PFSK-1 (cell line): ENCODE measurements at regions not wholly inside any gene's neighbourhood (a gene's known extent, or its start where the extent isn't known, plus 50 kb on each side); places are given as distances from the start of the nearest gene placed in this dataset.

Experiments
- REST ChIP-seq, 2 experiments: IDR thresholded peaks; 2 replicates each; pipeline versions ENCODE4 v1.6.1 to v1.8.0; 2011 to 2012; ENCODE audit warnings: low read depth in 2 of 2, low read length in 2 of 2, control low read depth in 1 of 2, inconsistent platforms in 1 of 2, mild to moderate bottlenecking in 1 of 2, moderate library complexity in 1 of 2; ENCODE audit not compliant: insufficient read depth in 1 of 2
- SIN3A ChIP-seq: IDR thresholded peaks from 2 replicates; pipeline ENCODE4 v1.6.1; 2012; ENCODE audit warnings: mild to moderate bottlenecking, low read length, moderate library complexity, borderline replicate concordance; ENCODE audit not compliant: insufficient read depth

DNA sequence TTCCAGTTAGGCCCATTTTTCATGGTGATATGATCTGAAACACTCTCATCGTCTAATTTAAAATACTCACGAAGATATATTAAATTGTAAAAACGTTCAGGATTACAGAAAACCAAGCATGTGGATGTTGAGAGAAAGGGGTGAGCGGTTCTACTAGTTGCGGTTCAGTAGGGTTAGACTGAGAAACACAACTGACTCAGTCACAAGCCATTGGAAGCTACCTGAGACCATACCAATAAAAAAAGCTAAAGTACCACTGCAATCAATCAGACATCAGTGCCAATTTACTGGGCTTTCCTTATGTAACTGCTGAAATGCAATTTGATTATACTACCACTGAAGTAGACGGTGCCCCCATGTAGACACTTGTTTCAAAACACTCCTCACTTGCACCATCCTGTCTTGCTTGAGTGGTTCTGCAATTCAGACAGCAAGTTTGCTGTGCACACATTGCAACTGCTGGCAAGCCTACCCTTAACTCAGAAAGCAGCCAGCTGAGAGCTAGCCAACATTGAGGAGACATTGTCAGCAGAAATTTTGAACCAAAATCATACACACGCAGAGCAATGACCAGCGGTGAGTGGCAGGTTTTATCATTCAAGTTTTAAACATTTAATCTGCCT, 368.7 kb upstream of the ARHGEF26 start:
- TF ChIP-seq SIN3A = no peak
- no peak for TF ChIP-seq REST (IDR thresholded peaks at IDR 0.05; ENCODE audit: insufficient read depth in 1 of 2, low read depth in 2 of 2, low read length in 2 of 2)
